ENCODE measurements at regions not wholly inside any gene's neighbourhood (a gene's known extent, or its start where the extent isn't known, plus 50 kb on each side); places are given as distances from the start of the nearest gene placed in this dataset.
"Not testable (repeated sequence)": the region's sequence is repeated elsewhere in the genome, so short reads cannot be mapped to it uniquely, and the experiment has no call there.

- no peak for DNase-seq
Measured at GRCh38 chr4:18611026-18611425, 589.5 kb upstream of the LCORL start.

DNA sequence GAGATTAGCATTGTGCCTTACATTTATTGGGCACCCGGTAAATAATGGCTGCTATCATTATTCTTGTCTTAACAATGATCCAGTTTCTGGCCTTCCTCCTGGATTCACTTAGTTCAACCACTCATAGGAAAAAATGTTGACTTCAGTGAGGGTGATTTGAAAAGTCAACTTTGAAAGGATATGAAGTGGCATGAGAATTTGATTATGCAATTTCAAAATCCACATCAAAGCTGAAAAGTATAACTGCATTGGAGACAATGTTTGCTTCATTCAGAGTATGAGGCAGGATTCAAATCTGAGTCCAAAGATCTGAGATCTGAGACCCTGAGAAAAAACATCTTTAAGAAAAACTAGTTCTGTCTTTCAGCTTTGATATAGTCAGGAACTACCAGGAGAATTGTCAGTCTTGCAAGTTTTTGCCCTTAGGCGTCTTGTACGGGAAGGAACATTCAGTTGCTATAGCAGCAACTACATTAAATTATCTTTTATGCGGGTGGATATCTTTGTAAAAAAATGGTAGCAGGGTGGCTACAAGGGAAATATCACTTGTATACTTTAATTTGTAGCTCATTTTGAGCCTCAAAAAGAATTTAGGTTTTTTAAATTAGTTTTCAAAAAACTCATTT, 587.5 kb upstream of the LCORL start:
- DNase-seq: no peak

GRCh38 chr4:18602610-18603009, 581.1 kb upstream of the LCORL start:
- DNase-seq: not testable (repeated sequence)

DNA sequence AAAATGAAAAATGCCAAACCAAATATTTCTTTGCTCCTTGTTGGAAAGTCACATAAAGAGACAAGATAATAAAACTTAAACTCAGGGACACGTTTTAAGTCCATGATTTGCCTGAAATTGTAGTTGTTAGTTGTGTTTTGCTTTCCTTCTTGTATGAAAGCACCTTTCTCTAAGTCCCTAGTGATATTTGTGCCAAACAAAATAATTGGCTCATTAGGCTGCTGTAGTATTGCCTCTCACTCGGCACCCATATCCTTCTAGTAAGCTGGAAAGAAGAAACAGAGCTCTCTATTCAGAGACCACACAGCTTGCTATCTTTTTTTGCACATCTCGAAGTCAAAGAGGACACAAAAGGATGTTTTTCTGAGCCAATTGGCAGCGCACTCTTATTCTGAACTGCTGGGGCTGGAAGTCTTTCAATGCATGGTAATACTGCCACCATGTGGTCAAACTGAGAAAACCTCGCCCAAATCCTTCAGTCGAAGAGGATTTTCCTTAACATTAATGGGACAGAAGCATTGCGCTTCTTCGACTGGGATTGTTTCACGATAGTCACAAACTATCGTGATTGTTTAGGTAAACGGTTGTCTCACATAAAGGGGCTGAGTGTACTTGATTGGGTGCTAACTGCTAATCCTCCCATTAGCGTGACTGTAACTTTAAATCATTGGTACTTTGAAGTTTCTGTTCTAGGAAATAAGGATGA, 571.9 kb upstream of the LCORL start:
- peak; percentile 32 to 41 for DNase-seq

DNA sequence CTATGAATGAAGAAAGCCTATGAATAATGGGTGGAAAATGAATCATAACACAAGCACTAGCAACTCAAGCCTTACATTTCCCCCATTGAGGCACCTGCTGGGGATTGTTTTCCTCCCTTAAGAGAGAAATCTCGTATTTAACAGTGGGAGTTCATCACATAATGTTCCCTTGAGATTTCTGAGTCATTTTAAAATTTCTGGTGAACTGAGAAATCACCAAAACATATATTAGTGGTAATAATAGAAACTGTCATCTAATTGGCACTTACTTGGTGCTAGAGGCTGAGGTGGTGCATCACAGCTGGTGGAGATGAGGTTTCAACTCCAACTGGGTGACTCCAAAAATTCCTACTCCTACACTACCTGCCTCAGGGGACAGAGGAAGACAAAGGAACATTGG, 561.3 kb upstream of the LCORL start:
- no peak for DNase-seq

- no peak for DNase-seq
Measured at GRCh38 chr4:18578307-18578706, 556.8 kb upstream of the LCORL start.

GRCh38 chr4:18572481-18572880, 550.9 kb upstream of the LCORL start:
- DNase-seq: no peak

GRCh38 chr4:18571301-18571761, 549.8 kb upstream of the LCORL start:
- no peak for DNase-seq

DNA sequence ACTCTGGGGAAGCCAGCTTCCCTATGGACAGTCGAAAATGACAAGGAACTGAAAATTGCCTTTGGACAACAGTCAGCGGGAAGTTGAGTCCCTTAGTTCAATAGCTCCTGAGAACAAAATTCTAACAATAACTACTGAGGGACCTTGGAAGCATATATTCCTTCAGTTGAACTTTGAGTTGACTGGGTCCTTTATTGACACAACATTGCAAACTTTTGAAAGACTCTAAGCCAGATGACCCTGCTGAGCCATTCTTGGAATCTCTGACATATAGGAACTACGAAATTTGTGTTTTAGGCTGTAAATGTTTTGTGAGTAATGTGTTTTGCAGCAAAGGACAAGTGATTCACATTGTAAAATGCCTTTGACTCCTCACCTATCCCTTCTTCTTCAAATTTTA, 548.8 kb upstream of the LCORL start:
- no peak for DNase-seq

GRCh38 chr4:18568600-18568999, 547.0 kb upstream of the LCORL start:
- no peak for DNase-seq

DNA sequence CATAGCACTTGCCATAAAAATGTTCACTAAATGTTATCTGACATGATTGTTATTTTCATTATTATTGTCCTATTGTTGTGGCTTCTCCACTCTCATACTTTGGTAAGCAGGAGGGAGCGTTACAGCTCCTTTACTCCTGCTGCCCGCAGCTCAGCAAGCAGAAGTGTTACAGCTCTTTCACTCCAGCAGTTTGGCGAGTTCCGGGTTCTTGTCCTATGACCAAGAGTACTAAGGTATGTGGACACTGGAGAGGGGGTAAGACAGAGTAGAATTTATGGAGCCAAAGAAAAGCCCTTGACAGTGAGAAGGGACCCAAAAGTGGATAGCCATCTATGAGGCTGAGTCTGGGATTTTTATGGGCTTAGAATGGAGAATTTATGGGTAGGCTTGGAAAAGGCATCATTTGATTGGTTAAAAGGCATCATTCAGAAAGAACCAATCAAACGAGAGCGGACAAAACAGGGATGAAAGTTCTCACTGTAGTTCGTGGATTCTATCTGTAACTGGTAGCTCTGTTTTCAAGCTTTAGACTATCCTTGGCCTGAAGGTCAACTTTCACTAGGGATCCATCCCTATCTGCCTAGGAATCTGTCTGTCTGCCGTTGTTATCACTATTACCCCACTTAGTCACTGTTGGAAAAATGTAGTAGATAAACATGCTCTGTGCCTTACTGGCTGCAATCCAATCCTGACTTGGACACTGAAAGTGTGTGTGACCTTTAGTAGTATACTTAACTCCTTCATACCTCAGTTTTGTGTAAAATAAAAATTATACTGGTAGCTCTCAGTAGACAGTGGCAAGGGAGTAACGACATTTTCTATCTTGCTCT, 545.6 kb upstream of the LCORL start:
- DNase-seq: no peak

DNA sequence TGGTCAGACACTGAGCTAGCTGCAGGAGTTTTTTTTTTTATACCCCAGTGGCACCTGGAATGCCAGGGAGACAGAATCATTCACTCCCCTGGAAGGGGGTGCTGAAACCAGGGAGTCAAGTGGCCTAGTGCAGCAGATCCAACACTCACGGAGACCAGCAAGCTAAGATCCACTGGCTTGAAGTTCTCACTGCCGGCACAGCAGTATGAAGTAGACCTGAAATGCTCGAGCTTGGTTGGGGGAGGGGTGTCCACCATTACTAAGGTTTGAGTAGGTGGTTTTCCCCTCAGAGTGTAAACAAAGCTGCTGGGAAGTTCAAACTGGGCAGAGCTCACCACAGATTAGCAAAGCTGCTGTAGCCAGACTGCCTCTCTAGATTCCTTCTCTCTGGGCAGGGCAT, 537.9 kb upstream of the LCORL start:
- no peak for DNase-seq

DNA sequence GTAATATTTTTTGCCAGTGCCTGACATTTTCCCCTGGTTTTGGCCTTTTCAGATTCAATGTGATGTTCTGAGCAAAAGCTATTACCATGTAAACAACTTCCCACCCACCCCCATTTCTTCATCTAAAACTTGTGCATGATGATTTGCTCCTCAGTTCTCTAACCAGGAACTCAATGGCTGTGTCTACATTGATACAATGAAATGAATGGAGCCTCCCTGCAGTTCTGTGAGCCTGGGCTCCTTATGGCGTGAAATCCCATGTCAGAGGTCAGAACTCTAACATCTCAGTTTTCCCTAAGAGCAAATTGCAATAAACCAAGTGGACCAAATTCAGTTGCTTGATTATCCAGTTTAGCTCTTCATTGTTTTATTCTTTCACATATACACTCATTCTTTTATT, 534.8 kb upstream of the LCORL start:
- DNase-seq: no peak

DNA sequence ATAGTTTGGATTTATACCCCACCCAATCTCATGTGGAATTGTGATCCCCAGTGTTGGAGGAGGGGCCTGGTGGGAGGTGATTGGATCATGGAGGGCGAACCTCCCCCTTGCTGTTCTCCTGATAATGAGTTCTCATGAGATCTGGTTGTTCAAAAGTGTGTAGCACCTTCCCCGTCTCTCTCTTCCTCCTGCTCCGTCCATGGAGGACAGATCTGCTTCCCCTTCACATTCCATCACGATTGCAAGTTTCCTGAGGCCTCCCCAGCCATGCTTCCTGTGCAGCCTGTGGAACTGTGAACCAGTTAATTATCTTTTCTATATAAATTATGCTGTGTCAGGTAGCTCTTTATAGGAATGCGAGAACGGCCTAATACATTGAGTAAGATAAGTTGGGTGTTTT, 518.8 kb upstream of the LCORL start:
- no peak for DNase-seq

DNA sequence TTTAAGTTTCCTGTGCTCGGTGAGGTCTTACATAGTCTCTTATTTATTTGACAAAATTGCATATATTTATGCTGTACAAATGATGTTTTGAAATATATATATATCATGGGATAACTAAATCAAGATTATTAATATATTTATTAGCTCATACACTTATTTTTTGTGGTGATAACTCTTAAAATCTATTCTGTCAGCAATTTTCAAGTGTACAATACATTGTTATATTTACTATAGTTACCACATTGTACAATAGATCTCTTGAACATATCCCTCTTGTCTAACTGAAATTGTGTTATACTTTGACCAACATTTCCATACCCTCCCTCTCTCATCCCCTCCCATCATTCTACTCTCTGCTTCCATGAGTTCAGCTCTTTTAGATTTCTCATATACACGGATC, 516.6 kb upstream of the LCORL start:
- no peak for DNase-seq

DNA sequence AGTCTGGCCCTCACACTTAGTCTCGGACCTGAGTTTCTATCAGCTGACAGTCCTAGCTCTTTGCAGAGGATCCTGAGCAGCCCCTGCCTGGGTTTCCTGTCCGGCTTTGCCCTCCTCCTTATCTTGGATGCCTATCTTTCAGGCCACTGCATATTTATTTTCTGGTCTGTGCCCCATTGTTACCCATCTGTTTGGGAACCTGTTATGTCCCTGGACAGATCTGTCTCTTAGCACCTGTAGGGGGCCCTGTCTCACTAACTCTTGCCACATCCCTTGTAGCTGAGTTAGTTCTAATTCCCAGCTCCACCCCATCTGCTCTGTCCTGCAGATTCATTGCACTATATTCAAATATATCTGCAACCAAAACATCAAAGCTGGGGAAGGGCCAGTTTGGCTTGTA, 514.9 kb upstream of the LCORL start:
- no peak for DNase-seq

DNA sequence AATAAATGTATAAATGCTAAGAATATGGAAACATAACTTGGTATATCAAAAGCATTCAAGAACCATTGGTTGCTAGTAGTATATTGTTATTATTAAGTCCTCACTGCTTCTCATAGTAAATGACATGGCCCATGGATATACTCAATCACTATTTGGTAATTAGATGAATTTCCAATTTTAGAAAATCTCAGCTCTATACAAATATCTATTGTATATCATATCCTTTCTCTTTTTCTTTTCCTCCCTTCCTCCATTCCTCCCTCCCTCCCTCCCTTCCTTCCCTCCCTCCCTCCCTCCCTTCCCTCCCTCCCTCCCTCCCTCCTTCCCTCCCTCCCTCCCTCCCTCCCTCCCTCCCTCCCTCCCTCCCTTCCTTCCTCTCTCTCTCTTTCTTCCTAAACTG, 514.4 kb upstream of the LCORL start:
- DNase-seq: no peak

GRCh38 chr4:18533262-18533775, 511.8 kb upstream of the LCORL start:
- no peak for DNase-seq

- DNase-seq: no peak
Measured at GRCh38 chr4:18531731-18532130, 510.2 kb upstream of the LCORL start.

- no peak for DNase-seq
Measured at GRCh38 chr4:18529482-18529881, 507.9 kb upstream of the LCORL start.

- no peak for DNase-seq
Measured at GRCh38 chr4:18524667-18525066, 503.1 kb upstream of the LCORL start.

GRCh38 chr4:18518098-18518497, 496.5 kb upstream of the LCORL start:
- DNase-seq: no peak

DNA sequence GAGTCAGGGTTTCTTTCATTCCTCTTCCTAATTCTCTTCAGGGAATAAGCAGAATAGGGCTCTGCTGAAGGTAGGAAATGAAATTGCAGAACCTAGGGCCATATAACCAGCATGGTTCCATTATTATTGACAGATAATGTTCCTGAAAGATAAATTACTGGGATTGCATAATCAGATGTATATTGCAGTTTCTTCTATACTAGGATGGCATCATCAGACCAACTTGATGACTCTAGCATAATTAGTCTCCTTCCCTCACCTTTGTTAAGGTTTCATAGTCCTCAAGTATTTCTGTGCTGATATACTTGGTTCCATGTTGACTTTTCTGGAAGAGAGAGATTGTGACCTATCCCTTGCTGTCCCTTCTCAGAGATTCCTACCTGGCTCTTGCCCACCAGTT, 492.3 kb upstream of the LCORL start:
- no peak for DNase-seq

DNA sequence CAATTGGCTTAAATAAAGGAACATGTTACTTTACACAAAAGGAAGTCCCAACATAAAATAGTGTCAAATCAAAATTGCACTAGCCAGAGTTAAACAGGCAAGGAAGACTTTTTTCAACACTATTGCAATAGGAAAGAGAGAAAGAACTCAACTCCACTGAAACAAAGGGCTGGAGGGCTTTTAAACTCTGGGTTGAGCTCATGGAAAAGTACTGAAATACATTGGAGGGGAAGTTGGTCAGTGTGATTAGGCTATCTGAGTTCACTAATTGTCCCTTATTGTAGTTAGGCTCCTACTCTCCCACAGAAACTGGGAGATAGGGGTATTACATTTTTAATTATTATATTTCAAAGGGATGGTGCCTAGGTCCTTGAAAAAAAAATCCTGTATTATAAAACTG, 491.2 kb upstream of the LCORL start:
- no peak for DNase-seq

Data from stimulated activated CD4-positive, alpha-beta T cell treated with anti-CD3 and anti-CD28 coated beads, Interleukin-2, amount 100 ng/mL, for 48 hours (primary cell).